ENCODE measurements at regions not wholly inside any gene's neighbourhood (a gene's known extent, or its start where the extent isn't known, plus 50 kb on each side); places are given as distances from the start of the nearest gene placed in this dataset.

GRCh38 chr19:40932008-40932959 lies 50.3 kb upstream of the CYP2A7 start:
- TF ChIP-seq CTCF (IDR thresholded peaks at IDR 0.05 in 2 of 3, conservative IDR thresholded peaks at IDR 0.05 in 1 of 3; ENCODE audit: control insufficient read depth in 2 of 3, extremely low read depth in 1 of 3, insufficient read depth in 1 of 3, low read depth in 3 of 3, low read length in 3 of 3), result no peak
- TF ChIP-seq MTA2 (IDR thresholded peaks at IDR 0.05; ENCODE audit: low read depth), result no peak
- TF ChIP-seq POLR2A (IDR thresholded peaks at IDR 0.05; ENCODE audit: low read depth, low read length), result no peak
- TF ChIP-seq POLR2AphosphoS5 (IDR thresholded peaks at IDR 0.05; ENCODE audit: low read length), result no peak
- TF ChIP-seq NFXL1 (IDR thresholded peaks at IDR 0.05; ENCODE audit: borderline replicate concordance), result no peak
- no peak for TF ChIP-seq TCF7 (IDR thresholded peaks at IDR 0.05; ENCODE audit: borderline replicate concordance)
- no peak for TF ChIP-seq EZH2 (IDR thresholded peaks at IDR 0.05; ENCODE audit: borderline replicate concordance, control insufficient read depth, low read depth, low read length)

All from GM12878 (cell line).